Activated CD4-positive, alpha-beta T cell treated with anti-CD3 and anti-CD28 coated beads, Interleukin-2, amount 10 ng/mL, durations not matched to agents 24 days and 14 days (primary cell): ENCODE measurements at regions not wholly inside any gene's neighbourhood (a gene's known extent, or its start where the extent isn't known, plus 50 kb on each side); places are given as distances from the start of the nearest gene placed in this dataset.
"Not testable (repeated sequence)": the region's sequence is repeated elsewhere in the genome, so short reads cannot be mapped to it uniquely, and the experiment has no call there.

ENCODE experiments used
- DNase-seq: peaks from one replicate; pipeline ENCODE4 v3.0.0; 2022
- H3K27ac Mint-ChIP-seq: one replicate; pipeline ENCODE4 v1.8.0; 2022; ENCODE audit warnings: mild to moderate bottlenecking, mixed read lengths
- H3K27me3 Mint-ChIP-seq: one replicate; pipeline ENCODE4 v1.8.0; 2022; ENCODE audit warnings: mixed read lengths
- H3K36me3 Mint-ChIP-seq: one replicate; pipeline ENCODE4 v1.8.0; 2022; ENCODE audit warnings: low read depth, mild to moderate bottlenecking, mixed read lengths
- H3K4me1 Mint-ChIP-seq: one replicate; pipeline ENCODE4 v1.8.0; 2021; ENCODE audit warnings: mixed read lengths
- H3K4me3 Mint-ChIP-seq: one replicate; pipeline ENCODE4 v1.8.0; 2022; ENCODE audit warnings: mild to moderate bottlenecking, moderate library complexity, mixed read lengths
- H3K9me3 Mint-ChIP-seq: one replicate; pipeline ENCODE4 v1.8.0; 2021; ENCODE audit warnings: mixed read lengths
- intact Hi-C: fragments of 100-400 bp; cut with micrococcal nuclease; formaldehyde crosslinking; loops from one replicate; pipeline ENCODE4 v1.15.1; 2023

- DNase-seq, result no peak
- Mint-ChIP-seq H3K4me3 (no peak overlapping the region), H3K4me1 (no peaks in the 10 kb centered on the region), H3K27ac (no peak overlapping the region), H3K36me3 (no peaks in the 10 kb centered on the region), H3K9me3 (no peaks in the 10 kb centered on the region), H3K27me3 (no peaks in the 10 kb centered on the region)
- intact Hi-C loops, result no loop called here
Measured at GRCh38 chr1:90291431-90292216, 296.7 kb downstream of the ZNF326 start.

GRCh38 chr1:90282811-90283210 lies 287.9 kb downstream of the ZNF326 start:
- Mint-ChIP-seq H3K27ac (no peak overlapping the region), H3K27me3 (no peaks in the 10 kb centered on the region), H3K4me1 (no peaks in the 10 kb centered on the region), H3K9me3 (no peaks in the 10 kb centered on the region), H3K4me3 (no peak overlapping the region), H3K36me3 (no peaks in the 10 kb centered on the region)
- no peak for DNase-seq
- intact Hi-C loops, result no loop called here

- DNase-seq, H3K9me3 Mint-ChIP-seq, H3K4me1 Mint-ChIP-seq, H3K27me3 Mint-ChIP-seq, intact Hi-C loops, H3K4me3 Mint-ChIP-seq, H3K27ac Mint-ChIP-seq, H3K36me3 Mint-ChIP-seq: not testable (repeated sequence)
Measured at GRCh38 chr1:90281886-90282285, 287.0 kb downstream of the ZNF326 start.

GRCh38 chr1:90277270-90277669 lies 282.4 kb downstream of the ZNF326 start:
- intact Hi-C loops, result no loop called here
- H3K27me3 Mint-ChIP-seq, result no peaks in the 10 kb centered on the region

GRCh38 chr1:90274376-90274775 lies 279.5 kb downstream of the ZNF326 start:
- no peak overlapping the region for H3K4me3 Mint-ChIP-seq
- no peak for DNase-seq

More at GRCh38 chr1:90277270-90277669, 282.4 kb downstream of the ZNF326 start:
- Mint-ChIP-seq H3K4me3 (no peak overlapping the region), H3K9me3 (no peaks in the 10 kb centered on the region), H3K36me3 (no peaks in the 10 kb centered on the region), H3K4me1 (no peaks in the 10 kb centered on the region), H3K27ac (no peak overlapping the region)
- no peak for DNase-seq

GRCh38 chr1:90273241-90273774 lies 278.4 kb downstream of the ZNF326 start:
- H3K36me3 Mint-ChIP-seq, result no peaks in the 10 kb centered on the region
- DNase-seq, result no peak
- H3K4me1 Mint-ChIP-seq, result no peaks in the 10 kb centered on the region
- no peak overlapping the region for H3K27ac Mint-ChIP-seq
- intact Hi-C loops, result no loop called here
- H3K4me3 Mint-ChIP-seq, result no peak overlapping the region
- no peaks in the 10 kb centered on the region for H3K9me3 Mint-ChIP-seq
- H3K27me3 Mint-ChIP-seq, result no peaks in the 10 kb centered on the region

More at GRCh38 chr1:90274376-90274775, 279.5 kb downstream of the ZNF326 start:
- Mint-ChIP-seq H3K27me3 (no peaks in the 10 kb centered on the region), H3K4me1 (no peaks in the 10 kb centered on the region), H3K36me3 (no peaks in the 10 kb centered on the region), H3K27ac (no peak overlapping the region), H3K9me3 (no peaks in the 10 kb centered on the region)
- intact Hi-C loops, result no loop called here

- Mint-ChIP-seq H3K36me3 (no peaks in the 10 kb centered on the region), H3K27ac (no peak overlapping the region), H3K9me3 (no peaks in the 10 kb centered on the region), H3K27me3 (peaks cover 6% of the 10 kb centered on the region), H3K4me1 (no peaks in the 10 kb centered on the region), H3K4me3 (no peak overlapping the region)
- no peak for DNase-seq
- intact Hi-C loops, result no loop called here
Measured at GRCh38 chr1:90262791-90263190, 267.9 kb downstream of the ZNF326 start.

GRCh38 chr1:90262286-90262685 lies 267.4 kb downstream of the ZNF326 start:
- intact Hi-C loops, result no loop called here
- Mint-ChIP-seq H3K9me3 (no peaks in the 10 kb centered on the region), H3K4me3 (no peak overlapping the region), H3K4me1 (no peaks in the 10 kb centered on the region), H3K27ac (no peak overlapping the region), H3K27me3 (peaks cover 6% of the 10 kb centered on the region), H3K36me3 (no peaks in the 10 kb centered on the region)
- no peak for DNase-seq

- no peak overlapping the region for H3K4me3 Mint-ChIP-seq
- peak; percentile 3 for DNase-seq
- H3K27ac Mint-ChIP-seq, result no peak overlapping the region
- intact Hi-C loops, result no loop called here
- no peaks in the 10 kb centered on the region for H3K36me3 Mint-ChIP-seq
- no peaks in the 10 kb centered on the region for H3K27me3 Mint-ChIP-seq
- peaks cover 4% of the 10 kb centered on the region for H3K9me3 Mint-ChIP-seq
- no peaks in the 10 kb centered on the region for H3K4me1 Mint-ChIP-seq
Measured at GRCh38 chr1:90246069-90246468, 251.2 kb downstream of the ZNF326 start.

GRCh38 chr1:90236493-90236892 lies 241.6 kb downstream of the ZNF326 start:
- peak; percentile 40 for DNase-seq
- H3K27me3 Mint-ChIP-seq, result peaks cover 1% of the 10 kb centered on the region
- no peak overlapping the region for H3K4me3 Mint-ChIP-seq
- no peaks in the 10 kb centered on the region for H3K36me3 Mint-ChIP-seq
- no peak overlapping the region for H3K27ac Mint-ChIP-seq
- intact Hi-C loops, result no loop called here
- H3K4me1 Mint-ChIP-seq, result no peaks in the 10 kb centered on the region
- H3K9me3 Mint-ChIP-seq, result no peaks in the 10 kb centered on the region

- H3K27me3 Mint-ChIP-seq, result no peaks in the 10 kb centered on the region
- DNase-seq, result no peak
- intact Hi-C loops, result no loop called here
- peaks cover 8% of the 10 kb centered on the region for H3K9me3 Mint-ChIP-seq
- H3K27ac Mint-ChIP-seq, result no peak overlapping the region
- H3K36me3 Mint-ChIP-seq, result no peaks in the 10 kb centered on the region
- H3K4me3 Mint-ChIP-seq, result no peak overlapping the region
- H3K4me1 Mint-ChIP-seq, result no peaks in the 10 kb centered on the region
Measured at GRCh38 chr1:90223401-90223800, 228.5 kb downstream of the ZNF326 start.

- no peak for DNase-seq
- intact Hi-C loops, result no loop called here
- H3K27me3 Mint-ChIP-seq, result no peaks in the 10 kb centered on the region
- H3K9me3 Mint-ChIP-seq, result peaks cover 8% of the 10 kb centered on the region
- H3K4me3 Mint-ChIP-seq, result no peak overlapping the region
- no peaks in the 10 kb centered on the region for H3K36me3 Mint-ChIP-seq
- H3K4me1 Mint-ChIP-seq, result no peaks in the 10 kb centered on the region
- no peak overlapping the region for H3K27ac Mint-ChIP-seq
Measured at GRCh38 chr1:90220941-90221693, 226.2 kb downstream of the ZNF326 start.

- DNase-seq, result no peak
- H3K36me3 Mint-ChIP-seq, result no peaks in the 10 kb centered on the region
- no peaks in the 10 kb centered on the region for H3K27me3 Mint-ChIP-seq
- H3K4me1 Mint-ChIP-seq, result no peaks in the 10 kb centered on the region
- intact Hi-C loops, result no loop called here
- H3K9me3 Mint-ChIP-seq, result peaks cover 8% of the 10 kb centered on the region
- H3K27ac Mint-ChIP-seq, result no peak overlapping the region
- no peak overlapping the region for H3K4me3 Mint-ChIP-seq
Measured at GRCh38 chr1:90220496-90220895, 225.6 kb downstream of the ZNF326 start.

GRCh38 chr1:90219166-90219871 lies 224.4 kb downstream of the ZNF326 start:
- H3K27ac Mint-ChIP-seq, H3K36me3 Mint-ChIP-seq, DNase-seq, H3K4me1 Mint-ChIP-seq, H3K9me3 Mint-ChIP-seq, intact Hi-C loops, H3K27me3 Mint-ChIP-seq, H3K4me3 Mint-ChIP-seq: not testable (repeated sequence)
